NCI-H1105 (cell line): ENCODE measurements at regions not wholly inside any gene's neighbourhood (a gene's known extent, or its start where the extent isn't known, plus 50 kb on each side); places are given as distances from the start of the nearest gene placed in this dataset.

ENCODE experiments used
- DNase-seq: peaks from one replicate; lab custom pipeline; 2025; lab: John Stamatoyannopoulos, UW

- no peak for DNase-seq
Observed at GRCh38 chr7:52030722-52031121, 714.1 kb upstream of the COBL start.

GRCh38 chr7:52026140-52026539, 709.5 kb upstream of the COBL start:
- DNase-seq: no peak

- no peak for DNase-seq
Observed at GRCh38 chr7:52021343-52021742, 704.7 kb upstream of the COBL start.

GRCh38 chr7:52018680-52019054, 702.1 kb upstream of the COBL start:
- DNase-seq: no peak

- no peak for DNase-seq
Observed at GRCh38 chr7:52017802-52018679, 701.4 kb upstream of the COBL start.

- DNase-seq: no peak
Observed at GRCh38 chr7:52009181-52009580, 692.6 kb upstream of the COBL start.

GRCh38 chr7:52006674-52007073, 690.1 kb upstream of the COBL start:
- no peak for DNase-seq

GRCh38 chr7:52005613-52006012, 689.0 kb upstream of the COBL start:
- no peak for DNase-seq

- no peak for DNase-seq
Observed at GRCh38 chr7:51995596-51996179, 679.1 kb upstream of the COBL start.

GRCh38 chr7:51982653-51983052, 666.0 kb upstream of the COBL start:
- DNase-seq: no peak

GRCh38 chr7:51980812-51981211, 664.2 kb upstream of the COBL start:
- DNase-seq: no peak

GRCh38 chr7:51980313-51980712, 663.7 kb upstream of the COBL start:
- no peak for DNase-seq

- DNase-seq: no peak
Observed at GRCh38 chr7:51977913-51978312, 661.3 kb upstream of the COBL start.

GRCh38 chr7:51973939-51974338, 657.3 kb upstream of the COBL start:
- DNase-seq: no peak

- no peak for DNase-seq
Observed at GRCh38 chr7:51973071-51973470, 656.5 kb upstream of the COBL start.

GRCh38 chr7:51970961-51971665, 654.5 kb upstream of the COBL start:
- DNase-seq: no peak

- DNase-seq: no peak
Observed at GRCh38 chr7:51968461-51968860, 651.9 kb upstream of the COBL start.

GRCh38 chr7:51965454-51965853, 648.8 kb upstream of the COBL start:
- DNase-seq: no peak

GRCh38 chr7:51961804-51962203, 645.2 kb upstream of the COBL start:
- DNase-seq: no peak

- DNase-seq: no peak
Observed at GRCh38 chr7:51950813-51951212, 634.2 kb upstream of the COBL start.

- DNase-seq: no peak
Observed at GRCh38 chr7:51949726-51950644, 633.4 kb upstream of the COBL start.

GRCh38 chr7:51930834-51931233, 614.2 kb upstream of the COBL start:
- no peak for DNase-seq
